T-helper 2 cell treated with Interferon-gamma antibody and Interleukin-4, amounts not matched to agents 5 μg/mL and 100 μg/mL, for 36 hours (primary cell): ENCODE measurements at regions not wholly inside any gene's neighbourhood (a gene's known extent, or its start where the extent isn't known, plus 50 kb on each side); places are given as distances from the start of the nearest gene placed in this dataset.

ENCODE experiments used
- DNase-seq: peaks from one replicate; pipeline ENCODE4 v3.0.0; 2021; ENCODE audit warnings: low spot score
- H3K27ac Mint-ChIP-seq: one replicate; pipeline ENCODE4 v1.8.0; 2021; ENCODE audit warnings: mild to moderate bottlenecking, mixed read lengths
- H3K27me3 Mint-ChIP-seq: one replicate; pipeline ENCODE4 v1.8.0; 2021; ENCODE audit warnings: low read depth, mixed read lengths
- H3K36me3 Mint-ChIP-seq: one replicate; pipeline ENCODE4 v1.8.0; 2021; ENCODE audit warnings: low read depth, mixed read lengths
- H3K4me1 Mint-ChIP-seq: one replicate; pipeline ENCODE4 v1.8.0; 2021; ENCODE audit warnings: low read depth, mixed read lengths
- H3K4me3 Mint-ChIP-seq: one replicate; pipeline ENCODE4 v1.8.0; 2022; ENCODE audit warnings: mild to moderate bottlenecking, moderate library complexity, mixed read lengths
- H3K9me3 Mint-ChIP-seq: one replicate; pipeline ENCODE4 v1.8.0; 2021; ENCODE audit warnings: mixed read lengths

DNA sequence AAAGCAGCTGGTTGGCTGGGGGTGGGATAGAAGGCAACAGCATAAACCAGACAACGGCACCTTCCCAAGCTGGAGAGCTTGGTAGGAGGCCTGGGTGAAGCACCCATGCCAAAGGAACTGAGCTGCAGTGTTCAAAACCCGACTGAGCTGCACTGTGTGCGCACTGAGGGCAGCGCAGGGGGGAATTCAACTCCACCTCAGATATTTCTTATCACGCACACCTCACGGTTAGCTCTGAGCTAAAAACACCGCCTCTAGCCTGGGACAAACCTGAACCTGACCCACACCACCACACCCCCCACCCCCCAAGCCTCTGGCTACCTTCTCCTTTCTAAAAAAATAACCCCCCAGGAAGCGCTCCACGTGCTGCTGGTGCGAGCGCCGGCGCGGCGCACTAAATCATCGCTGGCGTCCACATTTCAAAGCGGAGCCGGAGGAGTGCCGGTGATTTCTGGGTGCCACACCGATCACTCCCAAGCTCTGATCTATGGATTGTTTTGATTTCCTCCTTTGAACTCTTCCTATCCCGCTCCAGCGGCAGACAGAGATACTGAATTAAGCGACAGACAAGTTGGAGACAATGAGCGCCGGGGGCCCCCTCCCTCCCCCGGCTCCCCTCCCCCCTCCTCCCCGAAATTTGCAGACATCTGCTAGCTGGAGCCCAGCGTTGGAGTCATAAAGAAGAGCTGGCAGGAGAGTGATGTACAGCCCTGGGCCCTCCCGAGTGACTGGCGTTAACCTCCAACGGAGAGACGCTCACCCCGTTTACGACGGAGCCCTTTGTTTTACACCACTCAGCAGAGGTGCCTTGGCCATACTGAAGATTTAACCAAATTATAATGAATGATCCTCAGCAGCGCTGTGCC lies 85.0 kb downstream of the NOG start:
- Mint-ChIP-seq H3K9me3 (no peaks in the 10 kb centered on the region), H3K27ac (no peak overlapping the region), H3K4me3 (no peak overlapping the region), H3K27me3 (peaks cover 25% of the 10 kb centered on the region), H3K36me3 (no peaks in the 10 kb centered on the region), H3K4me1 (peaks cover 24% of the 10 kb centered on the region)
- no peak for DNase-seq

DNA sequence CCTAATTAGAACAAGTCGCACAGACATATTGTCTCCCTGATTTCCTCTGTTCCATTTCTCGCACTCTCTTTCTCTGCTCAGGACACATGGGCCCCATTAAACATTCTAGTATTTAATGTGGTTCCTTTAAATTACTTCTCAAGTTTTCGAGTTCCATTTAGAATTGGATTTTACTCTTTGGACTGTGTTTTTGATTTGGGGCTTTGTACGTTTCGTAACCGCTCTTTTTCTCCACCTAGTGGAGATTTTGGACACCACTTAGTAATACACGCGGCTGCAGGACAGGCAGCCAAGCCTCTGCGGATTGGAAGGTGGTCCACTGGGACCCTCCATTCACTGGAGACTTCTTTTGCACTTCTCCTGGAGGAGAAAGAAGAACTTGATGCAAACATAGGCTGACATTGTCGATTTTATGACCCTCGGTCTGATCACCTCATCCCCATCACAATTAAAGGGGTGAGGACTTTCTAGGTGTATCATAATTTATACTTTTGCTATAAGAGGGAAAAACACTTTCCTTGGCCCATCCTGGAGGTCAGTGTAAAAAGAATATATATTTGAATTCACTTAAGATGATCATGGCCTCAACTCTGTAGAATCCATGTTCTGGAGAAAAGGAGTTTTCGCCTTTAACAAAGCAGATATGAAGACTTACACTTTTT lies 85.7 kb downstream of the NOG start:
- H3K4me1 Mint-ChIP-seq: peaks cover 24% of the 10 kb centered on the region
- peaks cover 33% of the 10 kb centered on the region for H3K27me3 Mint-ChIP-seq
- H3K4me3 Mint-ChIP-seq: no peak overlapping the region
- no peak overlapping the region for H3K27ac Mint-ChIP-seq
- no peaks in the 10 kb centered on the region for H3K36me3 Mint-ChIP-seq
- no peak for DNase-seq
- H3K9me3 Mint-ChIP-seq: no peaks in the 10 kb centered on the region

DNA sequence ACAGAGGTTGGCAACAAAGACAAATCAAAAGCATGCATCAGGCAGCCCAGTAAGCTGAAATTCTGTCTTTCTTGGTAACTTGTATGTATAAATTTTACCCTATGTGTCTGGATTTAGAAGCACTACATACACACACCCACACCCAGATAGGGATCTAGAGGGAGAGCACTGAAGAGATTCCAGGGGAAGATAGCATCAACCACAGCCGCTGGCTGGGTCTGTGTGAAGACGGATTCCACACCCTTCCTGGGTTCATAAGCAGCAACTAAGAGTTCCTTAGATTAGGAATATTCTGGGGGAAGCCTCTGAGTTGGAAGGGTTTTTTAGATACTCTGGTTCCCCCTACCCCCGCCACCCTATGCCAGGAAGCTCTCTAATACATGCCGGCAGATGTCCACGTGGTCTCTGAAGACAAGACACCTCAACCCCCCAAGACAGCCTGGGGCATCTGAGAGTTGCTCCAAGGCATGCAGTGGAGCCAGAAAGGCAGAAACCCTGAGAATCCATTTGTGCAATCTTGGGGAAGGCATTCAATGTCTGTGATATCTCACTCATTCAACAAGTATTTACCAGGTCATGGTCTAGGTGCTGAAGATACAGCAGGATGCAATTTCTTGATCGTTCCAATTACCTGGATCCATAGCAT lies 86.4 kb downstream of the NOG start:
- Mint-ChIP-seq H3K4me3 (peak overlapping the region; percentile 34), H3K27ac (no peak overlapping the region), H3K27me3 (peaks cover 31% of the 10 kb centered on the region), H3K4me1 (peaks cover 24% of the 10 kb centered on the region), H3K9me3 (no peaks in the 10 kb centered on the region), H3K36me3 (no peaks in the 10 kb centered on the region)
- peak; percentile 5 for DNase-seq

DNA sequence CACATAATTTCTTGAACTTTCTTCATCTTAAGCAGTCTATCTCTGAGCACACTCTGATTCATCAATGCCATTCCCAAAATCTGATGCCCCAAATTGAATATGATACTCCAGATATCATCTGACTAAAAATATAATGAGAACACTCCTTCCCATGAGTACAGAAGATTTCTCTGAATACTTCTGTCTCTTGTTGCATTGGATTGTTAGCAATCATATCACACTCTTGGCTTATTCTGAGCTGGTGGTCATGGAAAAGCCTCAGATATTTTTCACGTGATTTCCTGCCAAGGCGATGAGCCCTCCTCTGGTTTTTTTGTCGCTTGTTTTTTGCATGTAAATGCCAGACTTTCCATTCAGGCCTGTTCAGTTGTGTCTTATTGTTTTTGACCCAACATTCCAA lies 87.2 kb downstream of the NOG start:
- Mint-ChIP-seq H3K9me3 (no peaks in the 10 kb centered on the region), H3K4me3 (no peak overlapping the region), H3K4me1 (peaks cover 24% of the 10 kb centered on the region), H3K27me3 (peaks cover 27% of the 10 kb centered on the region), H3K27ac (no peak overlapping the region), H3K36me3 (no peaks in the 10 kb centered on the region)
- DNase-seq: no peak

DNA sequence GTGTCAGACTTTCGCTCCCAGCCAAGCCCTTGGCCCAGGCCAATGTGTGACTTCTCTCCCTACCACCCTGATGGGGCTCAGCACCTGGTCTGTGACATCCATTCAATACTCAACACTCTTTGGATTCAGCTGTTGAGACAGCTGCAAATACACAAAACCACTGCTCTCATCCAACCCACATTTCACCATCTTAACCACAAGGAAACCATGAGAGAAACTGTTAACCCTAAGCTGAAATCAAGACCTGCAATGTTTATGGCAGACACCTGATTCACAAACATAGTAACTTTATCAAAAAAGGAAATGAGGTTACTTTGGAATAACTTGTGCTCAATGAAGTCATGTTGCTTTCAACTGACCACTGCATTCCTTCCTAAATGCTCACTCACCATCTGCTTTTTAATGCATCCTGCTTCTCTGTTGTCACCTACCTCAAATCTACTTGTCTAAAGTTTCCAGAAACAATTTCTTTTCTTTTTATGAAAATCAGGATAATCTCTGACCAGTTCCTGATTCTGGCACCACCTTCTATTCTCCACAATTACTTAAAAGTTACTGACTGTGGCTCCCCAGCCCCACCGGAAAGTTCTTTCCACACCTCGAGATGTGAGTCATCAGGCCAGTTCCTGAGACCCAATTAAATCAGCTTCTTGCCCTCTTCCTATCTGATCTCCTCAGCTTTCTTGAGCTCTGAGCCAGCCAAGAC lies 88.2 kb downstream of the NOG start:
- no peak overlapping the region for H3K4me3 Mint-ChIP-seq
- H3K9me3 Mint-ChIP-seq: no peaks in the 10 kb centered on the region
- peaks cover 17% of the 10 kb centered on the region for H3K4me1 Mint-ChIP-seq
- peak; percentile 27 for DNase-seq
- H3K27me3 Mint-ChIP-seq: peaks cover 30% of the 10 kb centered on the region
- H3K36me3 Mint-ChIP-seq: no peaks in the 10 kb centered on the region
- H3K27ac Mint-ChIP-seq: no peak overlapping the region

DNA sequence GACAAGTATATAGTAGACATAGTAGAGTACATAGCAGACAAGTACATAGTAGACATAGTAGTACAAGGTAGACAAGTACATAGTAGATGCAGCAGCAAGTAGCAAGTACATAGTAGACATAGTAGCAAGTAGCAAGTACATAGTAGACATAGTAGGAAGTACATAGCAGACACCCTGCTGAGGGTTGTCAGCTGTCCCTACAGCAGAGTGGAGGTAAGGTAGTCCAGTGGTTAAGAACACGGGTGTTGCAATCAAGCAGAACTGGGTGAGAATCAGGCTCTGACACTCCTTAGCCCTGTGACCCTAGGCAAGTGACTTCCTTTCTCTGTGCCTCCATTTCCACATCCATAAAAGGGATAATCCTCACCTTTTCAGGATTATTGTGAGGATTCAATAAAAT lies 94.7 kb downstream of the NOG start:
- H3K4me3 Mint-ChIP-seq: no peak overlapping the region
- no peaks in the 10 kb centered on the region for H3K4me1 Mint-ChIP-seq
- no peaks in the 10 kb centered on the region for H3K9me3 Mint-ChIP-seq
- no peak for DNase-seq
- no peak overlapping the region for H3K27ac Mint-ChIP-seq
- H3K27me3 Mint-ChIP-seq: peaks cover 52% of the 10 kb centered on the region
- H3K36me3 Mint-ChIP-seq: no peaks in the 10 kb centered on the region

DNA sequence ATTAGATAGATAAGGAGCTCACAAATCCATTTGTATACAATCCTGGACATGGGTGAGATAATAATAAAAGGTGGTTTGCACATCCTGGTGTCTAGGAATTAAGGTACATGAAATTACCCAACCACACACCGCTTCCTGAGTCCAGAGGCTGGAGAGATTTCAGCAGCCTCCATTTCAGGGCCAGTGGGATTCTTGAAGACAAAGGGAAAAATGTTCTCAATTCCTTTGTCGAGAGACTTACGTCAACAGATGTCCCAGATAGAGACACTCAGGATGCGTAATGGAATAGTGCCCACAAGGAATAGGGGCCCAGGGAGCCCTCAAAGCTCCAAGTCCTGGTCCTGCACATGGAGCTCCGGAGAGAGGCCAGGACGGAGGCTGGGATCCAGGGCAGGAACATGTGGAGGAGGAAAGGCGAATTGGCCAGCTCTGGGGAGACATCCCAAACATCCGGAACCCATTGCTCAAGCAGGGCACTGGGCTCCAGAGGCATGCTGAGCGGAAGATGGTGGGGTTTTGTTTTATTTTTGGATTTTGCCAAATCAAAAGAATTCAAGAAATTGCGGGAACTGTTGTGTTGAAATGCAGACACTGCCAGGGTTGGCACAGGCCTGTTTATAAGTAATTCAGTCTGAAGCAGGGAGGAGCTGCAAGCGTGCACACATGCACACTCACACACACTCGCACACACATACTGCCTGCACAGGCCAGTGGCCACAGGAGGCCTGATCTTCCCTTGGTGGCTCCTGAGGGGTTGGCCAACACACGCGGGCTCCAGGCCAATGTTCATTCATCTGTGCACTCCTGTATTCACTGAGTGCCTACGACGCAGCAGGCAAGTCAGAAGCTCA lies 97.2 kb downstream of the NOG start:
- Mint-ChIP-seq H3K9me3 (no peaks in the 10 kb centered on the region), H3K4me3 (no peak overlapping the region), H3K27me3 (peaks cover 49% of the 10 kb centered on the region), H3K4me1 (no peaks in the 10 kb centered on the region), H3K27ac (no peak overlapping the region), H3K36me3 (no peaks in the 10 kb centered on the region)
- no peak for DNase-seq

DNA sequence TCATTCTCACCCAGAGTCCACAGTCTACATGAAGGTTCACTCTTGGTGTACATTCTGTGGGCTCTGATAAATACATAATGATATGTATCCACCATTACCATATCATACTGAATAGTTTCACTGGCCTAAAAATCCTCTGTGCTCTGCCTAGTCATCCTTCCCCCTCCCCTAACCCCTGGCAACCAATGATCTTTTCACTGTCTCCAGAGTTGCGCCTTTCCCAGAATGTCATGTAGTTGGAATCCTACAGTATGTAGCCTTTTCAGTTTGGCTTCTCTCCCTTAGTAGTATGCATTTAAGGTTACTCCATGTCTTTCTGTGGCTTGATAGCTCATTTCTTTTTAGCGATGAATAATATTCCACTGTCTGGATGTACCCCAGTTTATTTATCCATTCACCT lies 101.3 kb downstream of the NOG start:
- Mint-ChIP-seq H3K9me3 (no peaks in the 10 kb centered on the region), H3K4me3 (no peak overlapping the region), H3K4me1 (no peaks in the 10 kb centered on the region), H3K27me3 (peaks cover 35% of the 10 kb centered on the region), H3K27ac (no peak overlapping the region), H3K36me3 (no peaks in the 10 kb centered on the region)
- no peak for DNase-seq

DNA sequence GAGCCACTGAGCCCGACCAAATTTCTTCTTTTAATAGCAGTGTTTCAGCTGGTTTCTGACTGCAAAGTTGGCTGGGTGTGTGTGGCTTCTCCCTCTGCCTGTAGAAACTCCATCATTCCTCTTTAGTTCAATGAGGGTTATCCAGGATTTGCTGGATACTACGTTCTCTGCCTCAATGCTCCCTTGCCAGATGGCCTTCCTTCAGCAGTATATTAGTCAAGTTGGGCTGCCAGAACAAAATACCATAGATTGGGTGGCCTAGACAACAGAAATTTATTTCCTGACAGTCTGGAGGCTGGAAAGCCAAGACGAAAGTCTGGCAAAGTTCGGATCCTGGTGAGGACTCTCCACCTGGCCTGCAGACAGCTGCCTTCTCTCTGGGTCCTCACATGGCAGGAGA lies 103.7 kb downstream of the NOG start:
- DNase-seq: no peak
- Mint-ChIP-seq H3K27ac (no peak overlapping the region), H3K4me3 (no peak overlapping the region), H3K36me3 (no peaks in the 10 kb centered on the region), H3K27me3 (peaks cover 29% of the 10 kb centered on the region), H3K4me1 (no peaks in the 10 kb centered on the region), H3K9me3 (no peaks in the 10 kb centered on the region)

DNA sequence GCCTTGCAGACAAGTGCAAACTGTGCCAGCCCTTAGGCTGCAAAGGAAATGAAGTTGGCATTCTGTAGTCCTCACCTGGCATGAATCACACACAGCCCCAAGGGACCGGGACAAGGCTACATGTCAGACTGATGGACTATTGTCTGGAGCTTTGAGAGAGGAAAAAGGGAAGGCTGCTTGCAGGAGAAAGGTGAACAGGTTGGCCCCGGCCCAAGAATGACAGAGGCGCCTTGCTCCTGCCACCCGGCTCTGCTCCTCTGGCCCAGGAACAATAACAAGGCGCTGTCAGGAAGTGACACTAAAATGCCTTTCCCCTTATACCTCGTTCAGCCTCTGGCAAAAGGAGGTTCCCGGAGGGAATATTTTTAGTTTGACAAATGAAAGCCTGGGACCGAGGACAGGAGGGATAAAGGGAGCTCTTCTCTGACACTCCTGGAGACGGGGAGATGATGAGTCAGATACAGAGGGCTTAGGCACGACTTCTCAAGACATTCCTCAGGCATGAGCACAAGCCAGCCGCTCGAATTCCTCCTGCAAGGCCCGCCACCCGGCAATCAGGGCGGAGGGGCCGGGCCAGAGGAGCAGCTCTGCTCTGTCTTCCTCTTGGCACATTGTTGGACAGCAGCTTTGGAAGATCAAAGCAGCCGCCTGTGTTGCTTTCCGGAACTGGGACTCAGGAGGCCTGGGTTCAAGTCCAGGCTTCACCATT lies 105.8 kb downstream of the NOG start:
- no peak overlapping the region for H3K4me3 Mint-ChIP-seq
- H3K4me1 Mint-ChIP-seq: no peaks in the 10 kb centered on the region
- H3K27ac Mint-ChIP-seq: no peak overlapping the region
- no peaks in the 10 kb centered on the region for H3K36me3 Mint-ChIP-seq
- no peaks in the 10 kb centered on the region for H3K9me3 Mint-ChIP-seq
- no peak for DNase-seq
- peaks cover 26% of the 10 kb centered on the region for H3K27me3 Mint-ChIP-seq

DNA sequence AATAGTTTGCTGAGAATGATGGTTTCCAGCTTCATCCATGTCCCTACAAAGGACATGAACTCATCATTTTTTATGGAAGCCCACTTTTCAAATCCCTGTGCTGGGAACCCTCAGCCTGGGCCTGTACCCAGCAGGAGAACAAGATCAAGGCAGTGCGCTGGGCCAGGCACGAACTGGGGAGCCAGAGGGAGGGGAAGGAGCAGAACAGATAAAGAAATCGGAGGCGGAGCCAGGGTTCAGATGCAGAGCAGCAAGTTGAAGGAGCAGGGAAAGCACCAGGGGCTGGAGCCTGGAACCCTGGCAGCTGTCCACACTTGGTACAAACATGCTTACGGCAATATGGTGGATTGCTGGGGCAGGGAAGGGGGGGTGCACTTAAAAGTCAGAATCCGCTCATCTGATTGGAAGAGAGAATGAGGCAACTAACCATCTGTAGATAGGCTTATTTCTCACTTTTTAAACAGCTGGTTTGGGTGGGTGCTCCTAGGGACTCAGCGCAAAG lies 107.5 kb downstream of the NOG start:
- Mint-ChIP-seq H3K36me3 (no peaks in the 10 kb centered on the region), H3K9me3 (no peaks in the 10 kb centered on the region), H3K27me3 (peaks cover 22% of the 10 kb centered on the region), H3K4me3 (no peak overlapping the region), H3K27ac (no peak overlapping the region), H3K4me1 (no peaks in the 10 kb centered on the region)
- DNase-seq: no peak

DNA sequence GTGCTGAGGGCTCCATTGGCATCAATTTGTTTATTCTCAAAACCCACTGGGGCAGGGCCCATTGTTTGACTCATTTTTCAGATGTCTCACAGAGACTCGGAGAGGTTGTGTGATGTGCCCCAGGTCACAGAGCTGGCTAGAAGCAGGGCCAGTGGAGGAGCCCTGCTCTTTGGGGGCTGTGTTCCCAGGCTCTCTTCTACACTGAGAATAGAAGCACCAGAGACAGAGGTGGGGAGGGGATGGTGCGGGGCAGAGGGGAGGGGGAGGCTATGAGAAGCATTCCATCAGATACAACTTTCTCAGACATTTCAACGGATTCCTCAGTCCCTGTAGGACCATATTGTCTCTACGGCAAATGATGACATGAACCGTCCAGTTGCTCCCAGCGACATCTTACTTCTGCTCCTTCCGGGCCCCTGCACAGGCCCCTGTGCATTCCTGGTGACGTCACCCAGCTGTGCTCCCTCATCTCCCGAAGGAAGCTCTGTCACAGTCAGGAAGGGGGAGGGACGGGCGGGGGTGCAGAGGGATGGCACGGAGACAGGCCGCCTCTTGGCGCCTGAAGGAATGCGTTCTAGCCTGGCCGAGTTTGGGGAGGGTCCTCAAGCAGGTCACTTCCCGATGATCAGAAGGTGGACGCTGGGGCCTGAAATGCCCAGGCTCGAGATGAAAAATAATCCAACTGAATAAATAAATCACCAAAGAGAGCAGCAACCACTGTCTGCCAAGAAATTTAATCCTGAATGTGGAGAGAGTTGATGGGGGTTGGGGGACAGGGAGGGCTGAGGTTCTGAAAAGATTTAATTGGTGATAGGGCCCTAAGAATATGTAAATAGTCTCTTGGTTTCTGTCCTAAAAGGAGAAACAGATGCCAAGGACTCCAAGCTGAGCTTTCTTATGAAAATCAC lies 114.1 kb downstream of the NOG start:
- no peaks in the 10 kb centered on the region for H3K36me3 Mint-ChIP-seq
- H3K4me3 Mint-ChIP-seq: no peak overlapping the region
- H3K9me3 Mint-ChIP-seq: no peaks in the 10 kb centered on the region
- peaks cover 16% of the 10 kb centered on the region for H3K27me3 Mint-ChIP-seq
- no peak overlapping the region for H3K27ac Mint-ChIP-seq
- H3K4me1 Mint-ChIP-seq: no peaks in the 10 kb centered on the region
- DNase-seq: no peak
